ENCODE measurements at regions not wholly inside any gene's neighbourhood (a gene's known extent, or its start where the extent isn't known, plus 50 kb on each side); places are given as distances from the start of the nearest gene placed in this dataset.

- Histone ChIP-seq H3K14ac (ENCODE audit: insufficient read length) (no peak overlapping the region), H3K18ac (ENCODE audit: extremely low read depth, low read length) (no peak overlapping the region), H4K8ac (ENCODE audit: extremely low read depth, insufficient read depth, low read length) (no peak overlapping the region), H3K79me1 (ENCODE audit: low read depth, low read length) (no peaks in the 10 kb centered on the region), H3K23ac (ENCODE audit: insufficient read length) (no peak overlapping the region), H3K4me3 (ENCODE audit: extremely low read depth in 1 of 4, insufficient read depth in 2 of 4, low read depth in 3 of 4, low read length in 4 of 4) (no peak overlapping the region), H3K9ac (replicated peaks in 1 of 4; ENCODE audit: extremely low read depth in 1 of 4, low read depth in 3 of 4, low read length in 3 of 4) (no peak overlapping the region), H2BK20ac (ENCODE audit: low read length) (no peak overlapping the region), H3K36me3 (ENCODE audit: control insufficient read depth in 2 of 4, insufficient read depth in 4 of 4, low read length in 3 of 4) (no peaks in the 10 kb centered on the region), H3K27me3 (replicated peaks in 1 of 4; ENCODE audit: control insufficient read depth in 3 of 4, extremely low read depth in 1 of 4, insufficient read depth in 3 of 4, low read length in 3 of 4) (no peaks in the 10 kb centered on the region), H3K4me1 (replicated peaks in 1 of 4; ENCODE audit: control insufficient read depth in 3 of 4, insufficient read depth in 4 of 4, low read length in 3 of 4) (no peaks in the 10 kb centered on the region), H2BK5ac (ENCODE audit: low read depth, low read length) (no peak overlapping the region), H3K9me3 (ENCODE audit: insufficient read depth in 2 of 2, low read depth in 1 of 2, low read length in 1 of 2) (no peaks in the 10 kb centered on the region), H2AK5ac (ENCODE audit: low read depth, low read length) (no peak overlapping the region), H2BK15ac (ENCODE audit: low read length) (no peak overlapping the region), H2BK12ac (ENCODE audit: low read depth, low read length) (no peak overlapping the region), H4K91ac (replicated peaks; ENCODE audit: insufficient read length, low read length) (no peak overlapping the region), H3K4me2 (ENCODE audit: insufficient read depth in 1 of 2, low read depth in 2 of 2, low read length in 2 of 2) (no peak overlapping the region), H3K23me2 (ENCODE audit: low read depth, low read length) (no peaks in the 10 kb centered on the region), H2BK120ac (replicated peaks; ENCODE audit: low read depth, low read length) (no peak overlapping the region), H3K79me2 (ENCODE audit: control insufficient read depth in 1 of 2, insufficient read depth in 2 of 2, low read length in 2 of 2) (no peaks in the 10 kb centered on the region), H2AFZ (ENCODE audit: low read length) (no peak overlapping the region), H4K5ac (ENCODE audit: insufficient read length, low read depth, low read length) (no peak overlapping the region), H3K56ac (replicated peaks; ENCODE audit: insufficient read length, low read depth, low read length) (no peak overlapping the region), H3K4ac (replicated peaks; ENCODE audit: insufficient read length, low read depth, low read length) (no peak overlapping the region), H4K20me1 (replicated peaks in 1 of 2; ENCODE audit: control insufficient read depth in 1 of 2, insufficient read depth in 2 of 2, low read length in 2 of 2) (no peaks in the 10 kb centered on the region), H3K27ac (ENCODE audit: low read depth, low read length) (no peak overlapping the region)
- DNase-seq (ENCODE audit: low read depth in 1 of 2, low spot score in 2 of 2) = no peak
- POLR2A ChIA-PET (ENCODE audit: partially characterized antibody) = no interaction called here
- FAIRE-seq = no peak
- CTCF ChIA-PET (ENCODE audit: partially characterized antibody) = interaction anchor here (0.6 to 1.8 kb wide), 2 partner anchors 14 to 465 kb away, joined by 4 to 6 read pairs; no protein-coding TSS in a partner anchor
- no peak for TF ChIP-seq POLR2A (IDR thresholded peaks at IDR 0.05; ENCODE audit: control extremely low read depth in 1 of 2, low read depth in 2 of 2, low read length in 2 of 2)
- TF ChIP-seq TAF7 (optimal IDR thresholded peaks at IDR 0.05; ENCODE audit: borderline replicate concordance, low read depth, low read length) = no peak
- TF ChIP-seq SP4 (IDR thresholded peaks at IDR 0.05; ENCODE audit: low read length) = no peak
- TF ChIP-seq BACH1 (IDR thresholded peaks at IDR 0.05; ENCODE audit: low read length) = no peak
- no peak for TF ChIP-seq HDAC2 (IDR thresholded peaks at IDR 0.05; ENCODE audit: borderline replicate concordance in 1 of 2, low read depth in 2 of 2, low read length in 2 of 2)
- TF ChIP-seq MAFK (IDR thresholded peaks at IDR 0.05; ENCODE audit: low read depth, low read length) = no peak
- 85% methylated on average over 4 of the region's 4 CpGs; no CpG with 5 or more reads in 1 of the 2 experiments for WGBS, 2 experiments (ENCODE audit: extremely low coverage in 1 of 2, insufficient coverage in 1 of 2, insufficient read length in 1 of 2, insufficient replicate concordance in 2 of 2, low coverage in 1 of 2, low lambda C conversion rate in 2 of 2, missing lambda C conversion rate in 1 of 2)
Observed at GRCh38 chr6:84408028-84408427, 180.6 kb upstream of the CEP162 start.

All from H1 (cell line).